ENCODE measurements at regions not wholly inside any gene's neighbourhood (a gene's known extent, or its start where the extent isn't known, plus 50 kb on each side); places are given as distances from the start of the nearest gene placed in this dataset.

- TF ChIP-seq, protein P1, sequence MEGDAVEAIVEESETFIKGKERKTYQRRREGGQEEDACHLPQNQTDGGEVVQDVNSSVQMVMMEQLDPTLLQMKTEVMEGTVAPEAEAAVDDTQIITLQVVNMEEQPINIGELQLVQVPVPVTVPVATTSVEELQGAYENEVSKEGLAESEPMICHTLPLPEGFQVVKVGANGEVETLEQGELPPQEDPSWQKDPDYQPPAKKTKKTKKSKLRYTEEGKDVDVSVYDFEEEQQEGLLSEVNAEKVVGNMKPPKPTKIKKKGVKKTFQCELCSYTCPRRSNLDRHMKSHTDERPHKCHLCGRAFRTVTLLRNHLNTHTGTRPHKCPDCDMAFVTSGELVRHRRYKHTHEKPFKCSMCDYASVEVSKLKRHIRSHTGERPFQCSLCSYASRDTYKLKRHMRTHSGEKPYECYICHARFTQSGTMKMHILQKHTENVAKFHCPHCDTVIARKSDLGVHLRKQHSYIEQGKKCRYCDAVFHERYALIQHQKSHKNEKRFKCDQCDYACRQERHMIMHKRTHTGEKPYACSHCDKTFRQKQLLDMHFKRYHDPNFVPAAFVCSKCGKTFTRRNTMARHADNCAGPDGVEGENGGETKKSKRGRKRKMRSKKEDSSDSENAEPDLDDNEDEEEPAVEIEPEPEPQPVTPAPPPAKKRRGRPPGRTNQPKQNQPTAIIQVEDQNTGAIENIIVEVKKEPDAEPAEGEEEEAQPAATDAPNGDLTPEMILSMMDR (IDR thresholded peaks at IDR 0.05): no peak
- DNase-seq: no peak
- H3K36me3 ChIP-seq: no peaks in the 10 kb centered on the region
- H3K9me3 ChIP-seq: no peaks in the 10 kb centered on the region
- no peaks in the 10 kb centered on the region for H3K27me3 ChIP-seq
- no peak overlapping the region for H3K27ac ChIP-seq
- intact Hi-C loops (cut with DNase I): no loop called here
- H3K4me1 ChIP-seq: no peaks in the 10 kb centered on the region
- no peak for ATAC-seq
- H3K4me3 ChIP-seq: no peak overlapping the region
Measured at GRCh38 chr2:220057391-220057790, 430.0 kb downstream of the SLC4A3 start.

DNA sequence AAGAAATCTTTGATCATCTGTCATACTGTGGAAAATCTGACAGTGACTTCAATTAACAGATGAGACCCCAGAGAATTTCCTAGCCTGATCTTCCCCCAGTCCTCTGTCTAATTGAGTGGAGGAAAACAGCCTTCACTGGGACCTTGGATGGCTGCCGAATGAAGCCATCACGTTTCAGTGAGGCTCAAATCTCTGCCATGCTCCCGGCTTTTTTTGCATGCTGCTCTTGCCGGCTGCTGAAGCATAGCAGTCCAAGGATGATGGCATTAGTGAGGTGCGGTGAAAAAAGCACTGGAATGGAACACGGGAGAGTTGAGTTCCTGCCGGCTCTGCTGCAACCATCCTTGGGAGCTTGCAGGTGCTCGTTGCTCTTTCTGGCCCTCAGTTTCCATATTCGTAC, 430.5 kb downstream of the SLC4A3 start:
- intact Hi-C loops (cut with DNase I): no loop called here
- DNase-seq: no peak
- no peaks in the 10 kb centered on the region for H3K36me3 ChIP-seq
- TF ChIP-seq, protein P1 (IDR thresholded peaks at IDR 0.05): no peak
- H3K9me3 ChIP-seq: no peaks in the 10 kb centered on the region
- no peak for ATAC-seq
- no peak overlapping the region for H3K27ac ChIP-seq
- H3K4me1 ChIP-seq: no peaks in the 10 kb centered on the region
- H3K4me3 ChIP-seq: no peak overlapping the region
- no peaks in the 10 kb centered on the region for H3K27me3 ChIP-seq

GRCh38 chr2:220064111-220065030, 436.9 kb downstream of the SLC4A3 start:
- ATAC-seq: no peak
- intact Hi-C loops (cut with DNase I): no loop called here

GRCh38 chr2:220065581-220065980, 438.2 kb downstream of the SLC4A3 start:
- ATAC-seq: no peak
- no peaks in the 10 kb centered on the region for H3K27me3 ChIP-seq
- H3K4me3 ChIP-seq: no peak overlapping the region
- DNase-seq: no peak
- no peaks in the 10 kb centered on the region for H3K36me3 ChIP-seq
- no peak overlapping the region for H3K27ac ChIP-seq
- TF ChIP-seq, protein P1 (IDR thresholded peaks at IDR 0.05): no peak
- intact Hi-C loops (cut with DNase I): no loop called here
- no peaks in the 10 kb centered on the region for H3K4me1 ChIP-seq
- H3K9me3 ChIP-seq: no peaks in the 10 kb centered on the region

More at GRCh38 chr2:220064111-220065030, 436.9 kb downstream of the SLC4A3 start:
- no peaks in the 10 kb centered on the region for H3K9me3 ChIP-seq
- no peaks in the 10 kb centered on the region for H3K4me1 ChIP-seq
- H3K27me3 ChIP-seq: no peaks in the 10 kb centered on the region
- TF ChIP-seq, protein P1 (IDR thresholded peaks at IDR 0.05): no peak
- H3K4me3 ChIP-seq: no peak overlapping the region
- DNase-seq: no peak
- no peaks in the 10 kb centered on the region for H3K36me3 ChIP-seq
- H3K27ac ChIP-seq: no peak overlapping the region

GRCh38 chr2:220068846-220069245, 441.4 kb downstream of the SLC4A3 start:
- Histone ChIP-seq H3K9me3 (no peaks in the 10 kb centered on the region), H3K27me3 (no peaks in the 10 kb centered on the region), H3K4me3 (no peak overlapping the region), H3K36me3 (no peaks in the 10 kb centered on the region), H3K4me1 (no peaks in the 10 kb centered on the region), H3K27ac (no peak overlapping the region)
- DNase-seq (no peak), ATAC-seq (no peak)
- intact Hi-C loops (cut with DNase I): no loop called here
- TF ChIP-seq, protein P1 (IDR thresholded peaks at IDR 0.05): no peak

Measured in upper lobe of right lung (tissue), 1 donor.